GM12892 (cell line): ENCODE measurements at regions not wholly inside any gene's neighbourhood (a gene's known extent, or its start where the extent isn't known, plus 50 kb on each side); places are given as distances from the start of the nearest gene placed in this dataset.

Source experiments
- DNase-seq: peaks from one replicate; pipeline ENCODE4 v3.0.0; 2011; ENCODE audit not compliant: insufficient read length
- FAIRE-seq: peaks from 2 replicates; lab custom pipeline; 2011; peaks lifted over from hg19 to GRCh38; lab: Jason Lieb, UNC
- POLR2A ChIP-seq: IDR thresholded peaks from 2 replicates; pipeline ENCODE4 v1.6.1; 2011; ENCODE audit warnings: low read depth, low read length, control low read depth
- POLR2AphosphoS5 ChIP-seq: IDR thresholded peaks from 2 replicates; pipeline ENCODE4 v1.6.1; 2011; ENCODE audit warnings: low read depth, low read length, control low read depth
- TAF1 ChIP-seq: IDR thresholded peaks from 2 replicates; pipeline ENCODE4 v1.6.1; 2011; ENCODE audit warnings: low read depth, mild to moderate bottlenecking, control low read depth, low read length, borderline replicate concordance

- TF ChIP-seq POLR2A, result no peak
- FAIRE-seq (no peak), DNase-seq (no peak)
Measured at GRCh38 chr2:228245601-228246000, 64.1 kb upstream of the SPHKAP start.

- DNase-seq (no peak), FAIRE-seq (no peak)
- TF ChIP-seq POLR2A, result no peak
- no peak for TF ChIP-seq POLR2AphosphoS5
- TF ChIP-seq TAF1, result no peak
Measured at GRCh38 chr2:228242591-228242990, 61.1 kb upstream of the SPHKAP start.

- no peak for FAIRE-seq
- no peak for TF ChIP-seq POLR2AphosphoS5
- no peak for DNase-seq
Measured at GRCh38 chr2:228239907-228240561, 58.5 kb upstream of the SPHKAP start.

- no peak for DNase-seq
- no peak for TF ChIP-seq TAF1
- TF ChIP-seq POLR2AphosphoS5, result no peak
- TF ChIP-seq POLR2A, result no peak
- FAIRE-seq, result no peak
Measured at GRCh38 chr2:228239207-228239906, 57.9 kb upstream of the SPHKAP start.
